Type B pancreatic cell (in vitro differentiated cells): ENCODE measurements at regions not wholly inside any gene's neighbourhood (a gene's known extent, or its start where the extent isn't known, plus 50 kb on each side); places are given as distances from the start of the nearest gene placed in this dataset.

Experiments
- DNase-seq: peaks from one replicate; pipeline ENCODE4 v3.0.0; 2021; ENCODE audit warnings: mixed read lengths; ENCODE audit not compliant: unreplicated experiment; ENCODE audit errors: extremely low spot score
- H3K27ac Mint-ChIP-seq: 2 replicates; pipeline ENCODE4 v1.8.0; 2021; ENCODE audit warnings: mild to moderate bottlenecking, mixed read lengths
- H3K27me3 Mint-ChIP-seq: 2 replicates; pipeline ENCODE4 v1.8.0; 2021; ENCODE audit warnings: mixed read lengths
- H3K36me3 Mint-ChIP-seq: 2 replicates; pipeline ENCODE4 v1.8.0; 2021; ENCODE audit warnings: mixed read lengths
- H3K4me1 Mint-ChIP-seq: one replicate; pipeline ENCODE4 v1.8.0; 2021; ENCODE audit warnings: mixed read lengths; ENCODE audit not compliant: unreplicated experiment
- H3K4me3 Mint-ChIP-seq: 2 replicates; pipeline ENCODE4 v1.8.0; 2021; ENCODE audit warnings: mild to moderate bottlenecking, mixed read lengths
- H3K9me3 Mint-ChIP-seq: 2 replicates; pipeline ENCODE4 v1.8.0; 2021; ENCODE audit warnings: mixed read lengths
- CTCF ChIP-seq: fragments of 200-600 bp; sonication (generic); conservative IDR thresholded peaks from 2 replicates; pipeline ENCODE4 v1.5.0; 2021; ENCODE audit warnings: antibody characterized with exemption, mild to moderate bottlenecking

- H3K4me3 Mint-ChIP-seq: peak overlapping the region; percentile 72
- no peak for TF ChIP-seq CTCF
- H3K4me1 Mint-ChIP-seq: peaks cover 26% of the 10 kb centered on the region
- H3K27ac Mint-ChIP-seq: peak overlapping the region; percentile 76
- DNase-seq: no peak
- H3K27me3 Mint-ChIP-seq: no peaks in the 10 kb centered on the region
- H3K36me3 Mint-ChIP-seq: no peaks in the 10 kb centered on the region
- H3K9me3 Mint-ChIP-seq: no peaks in the 10 kb centered on the region
These were observed 118.4 kb downstream of the ARL4C start for GRCh38 chr2:234378440-234378839.

- TF ChIP-seq CTCF: no peak
- H3K4me3 Mint-ChIP-seq: peak overlapping the region; percentile 72
- no peaks in the 10 kb centered on the region for H3K9me3 Mint-ChIP-seq
- H3K36me3 Mint-ChIP-seq: no peaks in the 10 kb centered on the region
- DNase-seq: no peak
- H3K27ac Mint-ChIP-seq: peak overlapping the region; percentile 76
- peaks cover 26% of the 10 kb centered on the region for H3K4me1 Mint-ChIP-seq
- no peaks in the 10 kb centered on the region for H3K27me3 Mint-ChIP-seq
These were observed 119.0 kb downstream of the ARL4C start for GRCh38 chr2:234377761-234378391.

- TF ChIP-seq CTCF: no peak
- Mint-ChIP-seq H3K4me3 (no peak overlapping the region), H3K9me3 (no peaks in the 10 kb centered on the region), H3K36me3 (no peaks in the 10 kb centered on the region), H3K4me1 (peaks cover 33% of the 10 kb centered on the region), H3K27ac (peak overlapping the region; percentile 20), H3K27me3 (no peaks in the 10 kb centered on the region)
- DNase-seq: no peak
These were observed 120.7 kb downstream of the ARL4C start for GRCh38 chr2:234376229-234376628.

GRCh38 chr2:234375176-234375880, 121.6 kb downstream of the ARL4C start:
- peak overlapping the region; percentile 62 for H3K27ac Mint-ChIP-seq
- DNase-seq: no peak
- H3K27me3 Mint-ChIP-seq: no peaks in the 10 kb centered on the region
- H3K36me3 Mint-ChIP-seq: no peaks in the 10 kb centered on the region
- H3K4me3 Mint-ChIP-seq: no peak overlapping the region
- H3K4me1 Mint-ChIP-seq: peaks cover 36% of the 10 kb centered on the region
- TF ChIP-seq CTCF: no peak
- no peaks in the 10 kb centered on the region for H3K9me3 Mint-ChIP-seq

- Mint-ChIP-seq H3K4me3 (no peak overlapping the region), H3K4me1 (peaks cover 36% of the 10 kb centered on the region), H3K27me3 (no peaks in the 10 kb centered on the region), H3K27ac (peak overlapping the region; percentile 62), H3K36me3 (no peaks in the 10 kb centered on the region), H3K9me3 (no peaks in the 10 kb centered on the region)
- DNase-seq: no peak
- no peak for TF ChIP-seq CTCF
These were observed 122.1 kb downstream of the ARL4C start for GRCh38 chr2:234374736-234375135.
